Lower leg skin (tissue), 3 donors: ENCODE measurements at regions not wholly inside any gene's neighbourhood (a gene's known extent, or its start where the extent isn't known, plus 50 kb on each side); places are given as distances from the start of the nearest gene placed in this dataset.

Source experiments
- CTCF ChIP-seq, 3 donors: fragments of 450-650 bp; IDR thresholded peaks; one replicate each; pipeline ENCODE4 v1.5.1; 2016; ENCODE audit warnings: antibody characterized with exemption in 3 of 3, mild to moderate bottlenecking in 3 of 3, moderate library complexity in 2 of 3
- POLR2A ChIP-seq, 2 donors: fragments of 450-650 bp; IDR thresholded peaks; one replicate each; pipeline ENCODE4 v1.6.1; 2016 to 2017; ENCODE audit warnings: antibody characterized with exemption in 2 of 2, mild to moderate bottlenecking in 1 of 2, moderate library complexity in 1 of 2

- no peak for TF ChIP-seq POLR2A (IDR thresholded peaks at IDR 0.05)
- no peak for TF ChIP-seq CTCF (IDR thresholded peaks at IDR 0.05)
Measured at GRCh38 chr5:159419576-159419975, 89.3 kb upstream of the IL12B start.
